Activated CD4-positive, alpha-beta T cell treated with anti-CD3 and anti-CD28 coated beads for 36 hours (primary cell): ENCODE measurements at regions not wholly inside any gene's neighbourhood (a gene's known extent, or its start where the extent isn't known, plus 50 kb on each side); places are given as distances from the start of the nearest gene placed in this dataset.

Experiments
- ATAC-seq: fragments of 200-7000 bp; cut with Tn5 transposase; one replicate; pipeline ENCODE4 v1.10.0; 2021; ENCODE audit warnings: mild to moderate bottlenecking, moderate library complexity
- CTCF ChIA-PET: fragments of 350-600 bp; sonication (Branson Sonifier 250); formaldehyde crosslinking; loops from one replicate; lab custom pipeline; 2021; ENCODE audit warnings: antibody characterized with exemption; lab: Charles Lee
- POLR2A ChIA-PET: fragments of 350-600 bp; sonication (Branson Sonifier 250); formaldehyde crosslinking; loops from one replicate; lab custom pipeline; 2021; ENCODE audit warnings: antibody characterized with exemption, inconsistent platforms; lab: Charles Lee
- DNase-seq: peaks from one replicate; pipeline ENCODE4 v3.0.0-alpha.2; 2020
- H3K27ac Mint-ChIP-seq: one replicate; pipeline ENCODE4 v1.8.0; 2021; ENCODE audit warnings: mixed read lengths
- H3K27me3 Mint-ChIP-seq: one replicate; pipeline ENCODE4 v1.8.0; 2021; ENCODE audit warnings: mixed read lengths
- H3K36me3 Mint-ChIP-seq: one replicate; pipeline ENCODE4 v1.8.0; 2021; ENCODE audit warnings: low read depth, mixed read lengths
- H3K4me1 Mint-ChIP-seq: one replicate; pipeline ENCODE4 v1.8.0; 2021; ENCODE audit warnings: mixed read lengths
- H3K4me3 Mint-ChIP-seq: one replicate; pipeline ENCODE4 v1.8.0; 2021; ENCODE audit warnings: mild to moderate bottlenecking, moderate library complexity, mixed read lengths
- H3K9me3 Mint-ChIP-seq: one replicate; pipeline ENCODE4 v1.8.0; 2021; ENCODE audit warnings: low read depth, mixed read lengths
- intact Hi-C, 2 experiments: fragments of 100-400 bp; cut with DNase I in 1 of 2; cut with micrococcal nuclease in 1 of 2; formaldehyde crosslinking; loops; one replicate each; pipeline versions ENCODE4 v1.14.2 to v1.15.1; 2022 to 2024; cut with DNase I, micrococcal nuclease

- intact Hi-C loops = loop anchor here (2.0 to 10.0 kb wide), 2 partner anchors 141 to 687 kb away; no protein-coding TSS in a partner anchor
- H3K27ac Mint-ChIP-seq = no peak overlapping the region
- ATAC-seq (no peak), DNase-seq (no peak)
- ChIA-PET CTCF (interaction anchor here (0.7 to 1.3 kb wide), 6 partner anchors 14 to 176 kb away, joined by 3 to 6 read pairs (median 4); no protein-coding TSS in a partner anchor), POLR2A (no interaction called here)
- H3K36me3 Mint-ChIP-seq = no peaks in the 10 kb centered on the region
- H3K27me3 Mint-ChIP-seq = peaks cover 3% of the 10 kb centered on the region
- H3K4me1 Mint-ChIP-seq = peaks cover 3% of the 10 kb centered on the region
- H3K4me3 Mint-ChIP-seq = no peak overlapping the region
- H3K9me3 Mint-ChIP-seq = no peaks in the 10 kb centered on the region
Observed at GRCh38 chr13:48594096-48594815, 59.5 kb upstream of the CYSLTR2 start.

GRCh38 chr13:48595431-48596429 is 58.0 kb upstream of the CYSLTR2 start:
- intact Hi-C loops = loop anchor here (1.0 to 10.0 kb wide), 4 partner anchors 137 to 685 kb away; no protein-coding TSS in a partner anchor
- POLR2A ChIA-PET = no interaction called here
- no peaks in the 10 kb centered on the region for H3K36me3 Mint-ChIP-seq
- H3K27me3 Mint-ChIP-seq = peaks cover 3% of the 10 kb centered on the region
- CTCF ChIA-PET = interaction anchor here (0.6 to 4.6 kb wide), 14 partner anchors 8 to 895 kb away, joined by 3 to 51 read pairs (median 4); no protein-coding TSS in a partner anchor
- DNase-seq (peak; percentile 71), ATAC-seq (peak; percentile 87)
- H3K4me3 Mint-ChIP-seq = no peak overlapping the region
- H3K27ac Mint-ChIP-seq = no peak overlapping the region
- H3K9me3 Mint-ChIP-seq = no peaks in the 10 kb centered on the region
- peaks cover 6% of the 10 kb centered on the region for H3K4me1 Mint-ChIP-seq

- H3K27me3 Mint-ChIP-seq = no peaks in the 10 kb centered on the region
- ATAC-seq = peak; percentile 19
- no peaks in the 10 kb centered on the region for H3K9me3 Mint-ChIP-seq
- DNase-seq = no peak
- intact Hi-C loops = no loop called here
- ChIA-PET CTCF (interaction anchor here (0.5 to 1.4 kb wide), 5 partner anchors 167 to 529 kb away, joined by 3 to 4 read pairs (median 3); no protein-coding TSS in a partner anchor), POLR2A (interaction anchor here (0.6 kb wide), 2 partner anchors 102 to 167 kb away, joined by 5 to 8 read pairs; no protein-coding TSS in a partner anchor)
- peaks cover 6% of the 10 kb centered on the region for H3K4me1 Mint-ChIP-seq
- no peaks in the 10 kb centered on the region for H3K36me3 Mint-ChIP-seq
- no peak overlapping the region for H3K27ac Mint-ChIP-seq
- no peak overlapping the region for H3K4me3 Mint-ChIP-seq
Observed at GRCh38 chr13:48600374-48601364, 53.1 kb upstream of the CYSLTR2 start.

GRCh38 chr13:48602296-48603016 is 51.3 kb upstream of the CYSLTR2 start:
- POLR2A ChIA-PET = no interaction called here
- intact Hi-C loops = no loop called here
- Mint-ChIP-seq H3K4me3 (no peak overlapping the region), H3K27ac (no peak overlapping the region), H3K9me3 (peaks cover 3% of the 10 kb centered on the region), H3K4me1 (peaks cover 6% of the 10 kb centered on the region), H3K36me3 (no peaks in the 10 kb centered on the region), H3K27me3 (no peaks in the 10 kb centered on the region)
- ATAC-seq (no peak), DNase-seq (peak; percentile 7)
- CTCF ChIA-PET = no interaction called here

- POLR2A ChIA-PET = no interaction called here
- no peak overlapping the region for H3K27ac Mint-ChIP-seq
- ATAC-seq = no peak
- DNase-seq = no peak
- CTCF ChIA-PET = no interaction called here
- peaks cover 6% of the 10 kb centered on the region for H3K4me1 Mint-ChIP-seq
- intact Hi-C loops = no loop called here
- H3K9me3 Mint-ChIP-seq = peaks cover 7% of the 10 kb centered on the region
- peaks cover 4% of the 10 kb centered on the region for H3K27me3 Mint-ChIP-seq
- H3K4me3 Mint-ChIP-seq = no peak overlapping the region
- no peaks in the 10 kb centered on the region for H3K36me3 Mint-ChIP-seq
Observed at GRCh38 chr13:48603375-48603774, 50.4 kb upstream of the CYSLTR2 start.
